Stimulated activated CD4-positive, alpha-beta T cell treated with anti-CD3 and anti-CD28 coated beads, Interleukin-12 subunit alpha, Interleukin-12 subunit beta, amount 100 ng/mL, for 4 hours (primary cell): ENCODE measurements at regions not wholly inside any gene's neighbourhood (a gene's known extent, or its start where the extent isn't known, plus 50 kb on each side); places are given as distances from the start of the nearest gene placed in this dataset.

Experiments
- DNase-seq: peaks from one replicate; pipeline ENCODE4 v3.0.0-alpha.2; 2020

- DNase-seq: no peak
Measured at GRCh38 chr13:72435251-72435650, 292.2 kb downstream of the MZT1 start.

GRCh38 chr13:72431981-72432682, 295.3 kb downstream of the MZT1 start:
- no peak for DNase-seq

- no peak for DNase-seq
Measured at GRCh38 chr13:72430923-72431322, 296.5 kb downstream of the MZT1 start.

DNA sequence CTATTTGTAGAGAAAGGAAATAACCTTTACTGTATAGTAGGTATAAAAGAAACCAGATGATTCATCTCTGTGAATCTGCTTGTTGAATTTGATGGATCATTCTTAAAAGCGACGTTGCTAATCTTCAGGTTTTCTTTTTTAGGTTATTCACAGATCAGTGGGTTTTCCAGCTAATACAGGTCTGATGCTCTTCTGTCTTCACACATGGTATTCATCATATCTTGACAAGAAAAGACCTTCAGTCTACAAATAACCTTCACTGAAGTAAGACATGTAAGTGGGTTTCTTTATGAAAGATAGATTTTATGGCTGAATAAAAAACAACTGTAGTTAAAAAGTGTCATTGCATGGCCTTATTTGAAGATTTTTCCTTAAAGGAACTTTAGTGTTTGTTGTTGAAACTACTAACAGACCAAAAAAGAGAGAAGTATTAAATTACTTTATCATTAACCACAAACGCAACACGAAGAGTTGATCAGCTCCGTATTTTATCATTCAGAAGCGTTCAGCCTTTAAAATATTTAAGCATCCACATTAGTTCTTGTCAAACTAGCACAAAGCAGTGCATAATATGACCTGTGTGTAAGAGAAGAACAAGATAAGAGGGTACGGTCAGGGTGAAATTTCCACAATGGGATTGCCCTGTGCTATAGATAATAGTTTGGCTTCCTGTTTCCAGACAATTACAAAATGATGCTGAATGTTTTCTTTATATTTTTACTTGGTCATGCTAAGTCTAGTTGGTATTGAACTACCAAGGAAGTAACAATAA, 299.5 kb downstream of the MZT1 start:
- DNase-seq: no peak

GRCh38 chr13:72424059-72424458, 303.4 kb downstream of the MZT1 start:
- DNase-seq: no peak

GRCh38 chr13:72415817-72416216, 311.6 kb downstream of the MZT1 start:
- DNase-seq: no peak

DNA sequence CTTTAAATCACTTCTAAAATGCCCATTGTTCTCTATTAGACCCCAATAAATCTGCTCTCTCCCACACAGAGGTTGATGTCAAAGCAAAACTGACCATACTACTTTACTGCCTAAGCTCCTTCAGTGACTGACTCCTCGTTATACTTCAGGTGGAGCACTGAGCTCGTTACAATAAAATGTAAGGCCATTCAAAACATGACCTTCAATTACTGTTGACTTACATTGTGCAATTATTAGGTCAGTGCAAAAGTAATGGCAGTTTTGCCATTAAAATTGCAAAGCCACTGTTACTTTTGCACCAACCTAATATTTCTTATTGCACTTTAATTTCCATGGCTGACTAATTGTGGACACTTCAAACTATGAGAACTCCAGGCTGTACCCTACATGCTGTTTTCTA, 314.9 kb downstream of the MZT1 start:
- no peak for DNase-seq

GRCh38 chr13:72405441-72405840, 322.0 kb downstream of the MZT1 start:
- no peak for DNase-seq

DNA sequence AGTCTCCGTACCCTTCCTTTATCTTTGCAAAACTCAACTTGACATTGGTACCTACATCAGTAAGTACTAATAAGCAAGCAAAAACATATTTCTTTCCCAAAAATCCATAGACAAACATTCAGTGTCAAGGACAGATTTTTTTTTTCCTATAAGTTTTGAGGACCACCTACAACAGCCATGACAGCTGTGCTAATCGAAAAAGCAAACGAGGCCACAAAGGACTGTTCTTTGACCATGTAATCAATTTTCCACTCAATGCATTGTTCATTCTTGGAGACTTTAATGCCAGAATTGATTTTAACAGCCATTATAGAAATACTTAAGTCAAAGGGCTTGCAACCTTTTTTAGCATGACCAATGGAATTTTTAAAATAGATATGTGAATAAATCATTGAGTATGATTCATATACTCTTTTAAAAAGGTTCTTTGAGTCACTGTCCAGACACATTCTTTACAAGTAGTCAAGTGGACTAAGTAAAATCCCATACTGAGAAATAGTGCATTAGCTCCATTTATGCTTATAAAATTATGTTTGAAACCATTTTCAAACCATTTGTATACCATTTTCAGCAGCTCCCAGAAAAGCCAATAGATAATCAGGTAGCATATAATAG, 323.9 kb downstream of the MZT1 start:
- DNase-seq: no peak

DNA sequence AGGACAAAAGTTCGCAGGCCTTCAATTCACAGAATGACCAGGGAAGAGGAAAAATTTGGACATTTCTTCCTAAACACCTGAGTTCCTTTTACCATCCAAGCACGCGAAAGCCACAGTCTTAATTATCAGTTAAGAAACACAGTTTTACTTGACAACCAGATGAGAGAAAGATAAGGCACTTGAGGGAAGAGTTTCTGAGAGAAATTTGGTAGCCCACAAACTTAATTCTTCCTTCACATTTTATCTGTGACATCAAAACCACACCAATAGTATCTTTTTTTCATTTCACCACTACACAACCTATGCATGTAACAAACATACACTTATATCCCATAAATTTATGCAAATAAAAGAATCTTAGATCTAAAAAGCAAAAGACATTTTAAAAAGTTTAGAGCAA, 326.6 kb downstream of the MZT1 start:
- DNase-seq: no peak

DNA sequence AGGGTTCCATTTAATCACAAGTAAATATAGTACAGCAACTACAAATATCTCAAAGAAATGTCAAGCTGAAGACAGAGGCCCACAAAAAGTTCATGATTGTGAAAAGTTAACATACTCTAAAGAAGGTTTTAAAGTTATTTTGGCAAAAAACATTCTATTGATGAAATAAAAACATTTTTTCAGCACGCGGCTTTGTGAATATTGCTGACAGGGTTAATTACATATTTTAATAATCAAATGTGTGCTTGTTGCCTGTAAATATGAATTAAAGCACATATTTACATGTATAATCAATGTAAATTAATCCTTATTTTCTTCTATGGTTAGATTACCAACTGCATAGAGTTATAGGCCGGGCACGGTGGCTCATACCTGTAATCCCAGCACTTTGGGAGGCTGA, 328.1 kb downstream of the MZT1 start:
- DNase-seq: no peak

DNA sequence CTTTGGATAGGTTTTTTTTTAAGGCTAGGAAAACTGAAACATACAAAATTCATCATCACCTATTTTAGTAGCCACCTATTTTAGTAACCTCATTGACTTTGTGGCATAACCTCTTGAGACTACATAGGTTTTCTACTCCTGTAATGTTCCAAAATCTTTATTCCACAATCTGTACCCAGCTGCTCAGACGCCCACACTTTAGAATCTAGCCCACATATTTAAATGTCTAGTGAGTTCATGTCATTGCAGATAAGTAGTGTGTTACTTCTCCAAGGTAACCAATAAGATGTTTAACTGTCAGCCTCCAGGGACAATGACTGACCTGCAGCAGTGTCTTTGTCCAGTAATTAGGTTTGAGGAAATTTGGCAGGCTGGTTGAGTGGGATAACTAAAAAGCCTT, 330.2 kb downstream of the MZT1 start:
- no peak for DNase-seq

DNA sequence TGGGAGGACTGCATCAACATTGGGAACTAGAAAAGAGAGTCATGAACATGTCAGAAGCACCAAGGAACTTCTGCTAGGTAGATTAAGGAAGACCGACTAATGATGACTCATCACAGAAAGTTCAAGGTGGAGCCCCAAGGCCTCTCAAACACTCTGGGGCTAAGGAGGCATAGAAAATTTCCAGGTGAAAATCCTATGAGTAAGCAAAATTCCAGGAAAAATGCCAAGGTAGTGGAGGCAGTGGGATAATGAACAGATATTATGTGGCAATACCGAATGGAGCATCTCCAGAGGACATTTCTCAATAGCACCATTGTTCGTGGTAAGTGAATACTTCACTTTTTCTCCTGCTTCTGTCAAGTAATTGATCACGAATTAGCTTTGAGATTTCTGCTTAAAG, 336.5 kb downstream of the MZT1 start:
- DNase-seq: no peak

GRCh38 chr13:72386138-72386684, 341.2 kb downstream of the MZT1 start:
- DNase-seq: no peak

GRCh38 chr13:72384879-72385278, 342.6 kb downstream of the MZT1 start:
- no peak for DNase-seq

- DNase-seq: no peak
Measured at GRCh38 chr13:72384186-72384823, 343.1 kb downstream of the MZT1 start.

DNA sequence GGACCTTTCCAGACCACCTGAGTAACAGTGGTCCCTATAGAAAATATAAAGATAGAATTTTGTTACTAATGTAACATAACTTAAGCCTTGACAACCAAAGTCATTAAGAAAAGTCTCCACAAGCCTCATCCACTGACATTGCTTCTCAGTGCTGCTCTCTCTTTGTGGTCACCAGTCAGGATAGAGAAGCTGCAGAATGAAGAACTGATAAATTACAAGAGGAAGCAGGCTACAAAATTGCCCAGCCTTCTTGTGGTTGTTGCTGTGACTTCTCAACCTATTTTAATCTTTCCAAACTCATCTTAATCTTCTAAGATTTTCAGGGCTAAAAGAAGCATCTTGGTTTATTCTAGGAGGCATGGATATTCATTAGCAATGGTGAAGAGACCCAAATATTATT, 343.8 kb downstream of the MZT1 start:
- no peak for DNase-seq

DNA sequence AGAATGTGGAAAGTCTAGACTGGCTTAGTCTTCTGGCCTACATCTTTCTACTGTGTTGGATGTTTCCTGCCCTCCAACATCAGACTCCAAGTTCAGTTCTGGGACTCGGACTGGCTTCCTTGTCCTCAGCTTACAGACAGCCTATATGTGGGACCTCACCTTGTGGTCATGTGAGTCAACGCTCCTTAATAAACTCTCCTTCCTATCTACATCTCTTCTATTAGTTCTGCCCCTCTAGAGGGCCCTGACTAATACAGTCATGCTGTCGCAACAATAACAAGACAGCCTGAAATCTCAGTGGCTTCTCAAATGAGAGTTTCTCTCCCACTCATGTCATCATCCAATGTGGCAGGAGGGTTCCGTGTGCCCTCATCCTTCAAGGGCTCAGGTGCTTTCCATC, 347.8 kb downstream of the MZT1 start:
- DNase-seq: no peak

DNA sequence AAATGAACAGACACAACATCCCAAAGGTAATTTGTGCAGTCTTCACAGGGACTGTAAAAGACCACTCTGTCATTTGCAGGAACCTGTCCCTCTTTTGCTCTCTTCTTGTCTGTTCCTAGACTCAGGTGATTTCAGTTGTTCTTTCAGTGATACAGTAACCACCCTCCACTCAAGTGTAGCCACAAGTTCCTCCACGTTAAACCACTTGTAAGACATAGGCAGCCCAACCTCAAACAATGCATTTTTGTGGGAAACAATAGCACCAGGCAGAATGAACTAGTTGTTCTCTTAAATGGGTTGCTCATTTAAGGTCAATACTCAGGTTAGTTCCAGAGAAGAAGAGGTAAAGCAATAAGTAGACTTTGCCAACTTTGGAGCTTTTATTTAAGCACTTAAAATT, 359.4 kb downstream of the MZT1 start:
- no peak for DNase-seq

- no peak for DNase-seq
Measured at GRCh38 chr13:72346716-72347115, 380.7 kb downstream of the MZT1 start.

DNA sequence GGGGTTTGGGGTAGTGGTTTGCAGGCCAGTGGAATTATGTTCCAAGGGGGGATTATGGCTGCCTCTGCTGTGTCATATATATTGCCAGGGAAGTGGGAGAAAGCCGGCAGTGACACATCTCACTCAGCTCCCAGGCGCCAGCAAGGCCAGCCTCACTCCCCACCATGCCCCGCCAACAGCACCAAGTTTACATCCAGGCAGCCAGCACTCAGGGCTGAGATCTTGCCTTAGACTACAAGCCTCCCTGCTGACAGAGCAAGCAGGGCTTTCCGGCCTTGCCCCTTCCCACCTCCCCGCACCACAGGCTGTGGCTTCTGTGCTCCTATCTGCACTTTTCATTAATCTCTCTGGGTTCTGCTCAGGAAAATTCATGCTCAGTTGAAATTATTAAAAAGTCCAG, 385.1 kb downstream of the MZT1 start:
- DNase-seq: no peak

DNA sequence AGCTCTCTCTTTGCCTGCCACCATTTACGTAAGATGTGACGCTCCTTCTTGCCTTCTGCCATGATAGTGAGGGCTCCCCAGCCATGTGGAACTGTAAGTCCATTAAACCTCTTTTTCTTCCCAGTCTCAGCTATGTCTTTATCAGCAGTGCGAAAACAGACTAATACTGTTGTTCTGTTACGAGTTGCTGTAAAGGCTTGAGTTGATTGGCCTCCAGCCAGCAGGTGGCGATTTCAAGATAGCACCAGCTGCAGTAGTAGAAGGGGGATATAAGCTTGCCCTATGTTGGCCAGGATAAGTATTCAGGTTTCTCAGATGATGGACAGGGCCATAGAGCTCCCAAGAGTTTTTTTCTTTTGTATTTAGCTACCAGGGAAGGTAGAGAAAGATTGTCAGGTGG, 385.5 kb downstream of the MZT1 start:
- DNase-seq: no peak

- DNase-seq: no peak
Measured at GRCh38 chr13:72317346-72318109, 409.9 kb downstream of the MZT1 start.
